ENCODE measurements at regions not wholly inside any gene's neighbourhood (a gene's known extent, or its start where the extent isn't known, plus 50 kb on each side); places are given as distances from the start of the nearest gene placed in this dataset.

DNA sequence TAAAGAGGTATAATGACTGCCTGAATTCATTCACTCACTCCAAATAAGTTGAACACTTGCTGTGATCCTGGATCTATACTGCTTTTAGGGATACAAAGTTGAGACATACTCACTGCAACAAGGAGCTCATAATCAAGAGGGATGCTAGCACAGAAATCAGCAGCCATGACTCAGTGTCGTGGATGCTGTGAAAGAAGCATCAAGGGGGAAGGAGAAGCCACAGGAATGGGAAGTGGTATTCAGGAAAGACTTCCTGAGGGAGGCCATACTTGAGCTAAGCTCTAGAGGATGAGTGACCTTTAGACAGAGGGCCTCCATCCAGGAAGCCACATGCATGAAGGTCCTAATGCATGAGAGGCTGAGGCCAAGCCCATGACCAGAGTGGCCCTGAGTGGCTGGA lies 245.7 kb upstream of the RORA start:
- no peak for DNase-seq (ENCODE audit: low spot score, unreplicated experiment)
- no peaks in the 10 kb centered on the region for H3K36me3 Mint-ChIP-seq (ENCODE audit: insufficient read depth)
- H3K27ac Mint-ChIP-seq = no peak overlapping the region
- peaks cover 6% of the 10 kb centered on the region for H3K27me3 Mint-ChIP-seq
- no peaks in the 10 kb centered on the region for H3K9me3 Mint-ChIP-seq (ENCODE audit: low read depth)
- H3K4me1 Mint-ChIP-seq (ENCODE audit: low read depth) = peaks cover under 1% of the 10 kb centered on the region
- no peak overlapping the region for H3K4me3 Mint-ChIP-seq (ENCODE audit: low read depth)
- TF ChIP-seq, protein P1, sequence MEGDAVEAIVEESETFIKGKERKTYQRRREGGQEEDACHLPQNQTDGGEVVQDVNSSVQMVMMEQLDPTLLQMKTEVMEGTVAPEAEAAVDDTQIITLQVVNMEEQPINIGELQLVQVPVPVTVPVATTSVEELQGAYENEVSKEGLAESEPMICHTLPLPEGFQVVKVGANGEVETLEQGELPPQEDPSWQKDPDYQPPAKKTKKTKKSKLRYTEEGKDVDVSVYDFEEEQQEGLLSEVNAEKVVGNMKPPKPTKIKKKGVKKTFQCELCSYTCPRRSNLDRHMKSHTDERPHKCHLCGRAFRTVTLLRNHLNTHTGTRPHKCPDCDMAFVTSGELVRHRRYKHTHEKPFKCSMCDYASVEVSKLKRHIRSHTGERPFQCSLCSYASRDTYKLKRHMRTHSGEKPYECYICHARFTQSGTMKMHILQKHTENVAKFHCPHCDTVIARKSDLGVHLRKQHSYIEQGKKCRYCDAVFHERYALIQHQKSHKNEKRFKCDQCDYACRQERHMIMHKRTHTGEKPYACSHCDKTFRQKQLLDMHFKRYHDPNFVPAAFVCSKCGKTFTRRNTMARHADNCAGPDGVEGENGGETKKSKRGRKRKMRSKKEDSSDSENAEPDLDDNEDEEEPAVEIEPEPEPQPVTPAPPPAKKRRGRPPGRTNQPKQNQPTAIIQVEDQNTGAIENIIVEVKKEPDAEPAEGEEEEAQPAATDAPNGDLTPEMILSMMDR (IDR thresholded peaks at IDR 0.05; ENCODE audit: unreplicated experiment) = no peak

GRCh38 chr15:61467823-61468222 lies 238.7 kb upstream of the RORA start:
- Mint-ChIP-seq H3K4me1 (ENCODE audit: low read depth) (no peaks in the 10 kb centered on the region), H3K36me3 (ENCODE audit: insufficient read depth) (no peaks in the 10 kb centered on the region), H3K27ac (no peak overlapping the region), H3K9me3 (ENCODE audit: low read depth) (peaks cover 5% of the 10 kb centered on the region), H3K4me3 (ENCODE audit: low read depth) (no peak overlapping the region), H3K27me3 (no peaks in the 10 kb centered on the region)
- TF ChIP-seq, protein P1 (IDR thresholded peaks at IDR 0.05; ENCODE audit: unreplicated experiment) = no peak
- no peak for DNase-seq (ENCODE audit: low spot score, unreplicated experiment)

DNA sequence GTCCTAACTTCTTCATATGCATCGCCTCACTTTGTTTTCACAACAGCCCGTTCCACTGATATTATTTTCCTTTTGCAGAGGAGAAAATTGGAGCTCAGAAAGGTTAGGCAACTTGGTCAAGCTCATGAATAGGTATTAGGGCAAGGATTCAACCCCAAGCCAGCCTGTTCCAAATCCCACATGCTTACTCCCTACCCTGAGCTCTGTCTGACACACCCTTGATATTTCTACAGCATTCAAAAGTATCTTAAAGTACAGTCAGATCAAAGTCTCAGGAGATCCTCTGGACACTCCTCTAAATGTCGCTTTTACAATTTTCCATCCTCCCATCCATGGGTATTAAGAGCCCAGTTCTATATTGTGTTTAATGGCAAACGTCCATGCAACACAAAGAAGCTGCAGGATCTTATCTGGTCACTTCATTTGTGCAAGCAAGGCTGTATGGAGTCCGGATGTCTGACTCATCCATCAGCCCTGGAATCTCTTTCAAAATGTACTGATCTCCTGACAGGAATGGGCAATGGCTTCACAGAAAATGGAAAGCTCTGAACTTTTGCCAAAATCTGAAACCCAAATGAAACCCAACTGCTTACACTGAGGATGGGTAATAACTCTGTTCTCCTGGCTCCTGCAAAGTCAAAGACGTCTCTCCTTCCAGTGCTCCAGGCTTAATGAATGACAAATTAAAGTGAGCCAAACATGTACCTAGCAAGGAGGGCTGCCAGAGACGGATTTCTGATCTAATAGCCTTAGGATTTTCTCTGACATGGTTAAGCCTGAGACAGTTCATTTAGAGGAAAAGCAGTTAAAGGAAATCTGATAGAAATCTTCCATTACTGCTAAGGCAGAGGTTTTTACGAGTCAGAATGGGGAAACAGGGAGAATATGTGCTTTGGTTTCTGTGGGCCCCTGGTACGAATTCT lies 230.9 kb upstream of the RORA start:
- H3K9me3 Mint-ChIP-seq (ENCODE audit: low read depth) = no peaks in the 10 kb centered on the region
- H3K27ac Mint-ChIP-seq = no peak overlapping the region
- no peak for DNase-seq (ENCODE audit: low spot score, unreplicated experiment)

GRCh38 chr15:61457050-61457733 lies 228.1 kb upstream of the RORA start:
- H3K9me3 Mint-ChIP-seq (ENCODE audit: low read depth) = peaks cover 3% of the 10 kb centered on the region
- DNase-seq (ENCODE audit: low spot score, unreplicated experiment) = no peak
- H3K36me3 Mint-ChIP-seq (ENCODE audit: insufficient read depth) = no peaks in the 10 kb centered on the region
- H3K27ac Mint-ChIP-seq = no peak overlapping the region
- H3K27me3 Mint-ChIP-seq = no peaks in the 10 kb centered on the region
- TF ChIP-seq, protein P1 (IDR thresholded peaks at IDR 0.05; ENCODE audit: unreplicated experiment) = no peak
- no peak overlapping the region for H3K4me3 Mint-ChIP-seq (ENCODE audit: low read depth)
- peaks cover 1% of the 10 kb centered on the region for H3K4me1 Mint-ChIP-seq (ENCODE audit: low read depth)

More for the DNA sequence above, 230.9 kb upstream of the RORA start:
- no peaks in the 10 kb centered on the region for H3K36me3 Mint-ChIP-seq (ENCODE audit: insufficient read depth)
- no peak overlapping the region for H3K4me3 Mint-ChIP-seq (ENCODE audit: low read depth)
- no peaks in the 10 kb centered on the region for H3K27me3 Mint-ChIP-seq
- peaks cover 1% of the 10 kb centered on the region for H3K4me1 Mint-ChIP-seq (ENCODE audit: low read depth)
- TF ChIP-seq, protein P1 (IDR thresholded peaks at IDR 0.05; ENCODE audit: unreplicated experiment) = no peak

GRCh38 chr15:61449186-61449702 lies 220.1 kb upstream of the RORA start:
- peaks cover 3% of the 10 kb centered on the region for H3K9me3 Mint-ChIP-seq (ENCODE audit: low read depth)
- H3K27ac Mint-ChIP-seq = no peak overlapping the region
- DNase-seq (ENCODE audit: low spot score, unreplicated experiment) = no peak
- H3K4me1 Mint-ChIP-seq (ENCODE audit: low read depth) = no peaks in the 10 kb centered on the region
- H3K4me3 Mint-ChIP-seq (ENCODE audit: low read depth) = no peak overlapping the region
- no peaks in the 10 kb centered on the region for H3K36me3 Mint-ChIP-seq (ENCODE audit: insufficient read depth)
- no peaks in the 10 kb centered on the region for H3K27me3 Mint-ChIP-seq
- TF ChIP-seq, protein P1 (IDR thresholded peaks at IDR 0.05; ENCODE audit: unreplicated experiment) = no peak
